HL-60 (cell line): ENCODE measurements at regions not wholly inside any gene's neighbourhood (a gene's known extent, or its start where the extent isn't known, plus 50 kb on each side); places are given as distances from the start of the nearest gene placed in this dataset.

Experiments used
- DNase-seq, 2 experiments: peaks; one replicate each; pipeline ENCODE4 v3.0.0-alpha.2; 2010 to 2020; ENCODE audit warnings: low read depth in 1 of 2, low spot score in 1 of 2
- H3K27ac ChIP-seq: fragments of 250-450 bp; sonication (Bioruptor Pico); replicated peaks from 2 replicates; pipeline ENCODE4 v1.5.1; 2020; ENCODE audit warnings: mild to moderate bottlenecking, moderate library complexity
- H3K27me3 ChIP-seq: fragments of 250-450 bp; sonication (Bioruptor Pico); 2 replicates; pipeline ENCODE4 v1.5.1; 2021; ENCODE audit warnings: mild to moderate bottlenecking, moderate library complexity; ENCODE audit not compliant: insufficient read depth, poor library complexity, severe bottlenecking
- H3K4me3 ChIP-seq: replicated peaks from 2 replicates; pipeline ENCODE4 v1.5.1; 2011; ENCODE audit warnings: mild to moderate bottlenecking, control low read depth, low read length; ENCODE audit not compliant: insufficient read depth
- GABPA ChIP-seq: IDR thresholded peaks from 2 replicates; pipeline ENCODE4 v1.6.1; 2012; ENCODE audit warnings: low read depth
- POLR2AphosphoS5 ChIP-seq: IDR thresholded peaks from 2 replicates; pipeline ENCODE4 v1.6.1; 2012; ENCODE audit warnings: low read depth
- SPI1 ChIP-seq: IDR thresholded peaks from 2 replicates; pipeline ENCODE4 v1.6.1; 2012; ENCODE audit warnings: low read depth, mild to moderate bottlenecking, borderline replicate concordance
- TF ChIP-seq, protein P1 (sequence below): IDR thresholded peaks from 2 replicates; pipeline ENCODE4 v1.6.1; 2012; ENCODE audit warnings: low read depth; ENCODE audit not compliant: insufficient replicate concordance
- TF ChIP-seq, protein P2 (sequence below): IDR thresholded peaks from one replicate; pipeline ENCODE4 v1.5.1; 2011; ENCODE audit warnings: low read length, control low read depth, inconsistent platforms; ENCODE audit not compliant: insufficient read depth

DNA sequence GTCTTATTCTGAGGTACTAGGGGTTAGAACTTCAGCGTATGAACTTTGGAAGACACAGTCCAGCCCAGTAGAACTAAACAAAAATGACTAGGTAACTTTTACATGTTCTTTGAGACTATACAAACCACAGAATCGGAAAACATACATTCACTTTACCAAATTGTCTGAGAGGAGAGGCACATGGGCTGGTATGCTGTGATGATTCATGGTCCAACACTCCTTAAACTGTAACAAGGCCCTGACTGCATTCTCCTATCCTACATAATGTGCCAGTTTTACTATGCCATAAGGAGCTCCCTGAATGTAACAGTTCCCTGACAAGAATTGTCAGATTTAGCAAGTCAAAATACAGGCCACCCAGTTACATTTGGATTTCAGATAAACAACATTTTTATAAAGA lies 640.0 kb downstream of the RAB28 start:
- H3K27ac ChIP-seq: no peak overlapping the region
- no peak for DNase-seq
- no peak overlapping the region for H3K4me3 ChIP-seq
- TF ChIP-seq, protein P1, sequence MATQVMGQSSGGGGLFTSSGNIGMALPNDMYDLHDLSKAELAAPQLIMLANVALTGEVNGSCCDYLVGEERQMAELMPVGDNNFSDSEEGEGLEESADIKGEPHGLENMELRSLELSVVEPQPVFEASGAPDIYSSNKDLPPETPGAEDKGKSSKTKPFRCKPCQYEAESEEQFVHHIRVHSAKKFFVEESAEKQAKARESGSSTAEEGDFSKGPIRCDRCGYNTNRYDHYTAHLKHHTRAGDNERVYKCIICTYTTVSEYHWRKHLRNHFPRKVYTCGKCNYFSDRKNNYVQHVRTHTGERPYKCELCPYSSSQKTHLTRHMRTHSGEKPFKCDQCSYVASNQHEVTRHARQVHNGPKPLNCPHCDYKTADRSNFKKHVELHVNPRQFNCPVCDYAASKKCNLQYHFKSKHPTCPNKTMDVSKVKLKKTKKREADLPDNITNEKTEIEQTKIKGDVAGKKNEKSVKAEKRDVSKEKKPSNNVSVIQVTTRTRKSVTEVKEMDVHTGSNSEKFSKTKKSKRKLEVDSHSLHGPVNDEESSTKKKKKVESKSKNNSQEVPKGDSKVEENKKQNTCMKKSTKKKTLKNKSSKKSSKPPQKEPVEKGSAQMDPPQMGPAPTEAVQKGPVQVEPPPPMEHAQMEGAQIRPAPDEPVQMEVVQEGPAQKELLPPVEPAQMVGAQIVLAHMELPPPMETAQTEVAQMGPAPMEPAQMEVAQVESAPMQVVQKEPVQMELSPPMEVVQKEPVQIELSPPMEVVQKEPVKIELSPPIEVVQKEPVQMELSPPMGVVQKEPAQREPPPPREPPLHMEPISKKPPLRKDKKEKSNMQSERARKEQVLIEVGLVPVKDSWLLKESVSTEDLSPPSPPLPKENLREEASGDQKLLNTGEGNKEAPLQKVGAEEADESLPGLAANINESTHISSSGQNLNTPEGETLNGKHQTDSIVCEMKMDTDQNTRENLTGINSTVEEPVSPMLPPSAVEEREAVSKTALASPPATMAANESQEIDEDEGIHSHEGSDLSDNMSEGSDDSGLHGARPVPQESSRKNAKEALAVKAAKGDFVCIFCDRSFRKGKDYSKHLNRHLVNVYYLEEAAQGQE: no peak
- no peak for TF ChIP-seq SPI1
- TF ChIP-seq, protein P2, sequence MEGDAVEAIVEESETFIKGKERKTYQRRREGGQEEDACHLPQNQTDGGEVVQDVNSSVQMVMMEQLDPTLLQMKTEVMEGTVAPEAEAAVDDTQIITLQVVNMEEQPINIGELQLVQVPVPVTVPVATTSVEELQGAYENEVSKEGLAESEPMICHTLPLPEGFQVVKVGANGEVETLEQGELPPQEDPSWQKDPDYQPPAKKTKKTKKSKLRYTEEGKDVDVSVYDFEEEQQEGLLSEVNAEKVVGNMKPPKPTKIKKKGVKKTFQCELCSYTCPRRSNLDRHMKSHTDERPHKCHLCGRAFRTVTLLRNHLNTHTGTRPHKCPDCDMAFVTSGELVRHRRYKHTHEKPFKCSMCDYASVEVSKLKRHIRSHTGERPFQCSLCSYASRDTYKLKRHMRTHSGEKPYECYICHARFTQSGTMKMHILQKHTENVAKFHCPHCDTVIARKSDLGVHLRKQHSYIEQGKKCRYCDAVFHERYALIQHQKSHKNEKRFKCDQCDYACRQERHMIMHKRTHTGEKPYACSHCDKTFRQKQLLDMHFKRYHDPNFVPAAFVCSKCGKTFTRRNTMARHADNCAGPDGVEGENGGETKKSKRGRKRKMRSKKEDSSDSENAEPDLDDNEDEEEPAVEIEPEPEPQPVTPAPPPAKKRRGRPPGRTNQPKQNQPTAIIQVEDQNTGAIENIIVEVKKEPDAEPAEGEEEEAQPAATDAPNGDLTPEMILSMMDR: no peak
- TF ChIP-seq POLR2AphosphoS5: no peak
- TF ChIP-seq GABPA: no peak
- H3K27me3 ChIP-seq: no peaks in the 10 kb centered on the region

DNA sequence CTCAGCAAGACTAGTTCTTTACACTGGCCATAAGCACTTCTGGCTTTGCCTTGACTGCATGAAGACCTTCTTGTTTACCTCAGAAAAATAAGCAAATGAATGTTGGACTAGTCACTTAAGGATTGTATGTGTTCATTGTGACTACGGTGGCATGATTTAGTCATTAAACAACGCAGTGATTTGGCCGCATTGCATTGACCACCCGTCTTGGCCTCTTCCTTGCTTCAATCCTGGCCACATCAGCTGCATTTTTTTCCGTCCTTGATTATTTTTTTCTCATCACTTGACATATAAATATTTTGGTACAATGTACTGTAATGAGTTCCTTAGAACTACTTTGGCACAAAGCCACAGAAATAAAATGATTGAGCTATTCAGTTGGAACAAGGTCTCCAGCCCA lies 656.2 kb downstream of the RAB28 start:
- TF ChIP-seq SPI1 (no peak), POLR2AphosphoS5 (no peak), GABPA (no peak)
- TF ChIP-seq, protein P1: no peak
- TF ChIP-seq, protein P2: no peak
- H3K27ac ChIP-seq: no peak overlapping the region
- no peaks in the 10 kb centered on the region for H3K27me3 ChIP-seq
- DNase-seq: no peak
- no peak overlapping the region for H3K4me3 ChIP-seq

DNA sequence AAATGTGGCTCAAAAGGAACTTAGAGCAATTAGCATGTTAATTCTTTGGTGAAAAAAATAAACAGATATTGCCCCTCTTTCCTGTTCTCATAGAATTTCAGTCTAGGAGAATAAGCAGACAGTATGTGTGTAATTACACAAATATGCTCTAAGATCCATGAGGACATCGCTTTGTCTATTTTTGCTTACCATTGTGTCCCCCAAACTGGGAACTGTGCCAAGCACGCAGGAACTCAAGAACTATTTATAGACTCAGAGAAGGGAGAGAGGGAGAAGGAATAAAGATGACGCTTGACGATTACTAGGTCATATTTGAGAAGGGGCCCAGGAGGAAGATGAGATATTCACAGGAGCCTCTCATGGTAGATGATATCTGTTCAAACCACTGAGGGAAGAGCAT lies 692.6 kb downstream of the RAB28 start:
- no peak overlapping the region for H3K4me3 ChIP-seq
- TF ChIP-seq, protein P2: no peak
- no peak for TF ChIP-seq SPI1
- TF ChIP-seq POLR2AphosphoS5: no peak
- TF ChIP-seq GABPA: no peak
- TF ChIP-seq, protein P1: no peak
- no peaks in the 10 kb centered on the region for H3K27me3 ChIP-seq
- H3K27ac ChIP-seq: no peak overlapping the region
- no peak for DNase-seq
